Mesenchymal stem cell (in vitro differentiated cells and primary cell): ENCODE measurements at regions not wholly inside any gene's neighbourhood (a gene's known extent, or its start where the extent isn't known, plus 50 kb on each side); places are given as distances from the start of the nearest gene placed in this dataset.

ENCODE experiments used
- DNase-seq: peaks from one replicate; pipeline ENCODE4 v3.0.0-alpha.2; 2013
- H2AFZ ChIP-seq: one replicate; pipeline ENCODE4 v1.6.1; 2013; ENCODE audit warnings: low read depth, mild to moderate bottlenecking, control low read depth, inconsistent platforms, low read length, moderate library complexity
- H2AK5ac ChIP-seq: 2 replicates; pipeline ENCODE4 v1.6.1; 2013; ENCODE audit warnings: low read length, moderate library complexity, mild to moderate bottlenecking, inconsistent platforms; ENCODE audit not compliant: severe bottlenecking
- H2BK120ac ChIP-seq: one replicate; pipeline ENCODE4 v1.6.1; 2013; ENCODE audit warnings: low read depth, mild to moderate bottlenecking, inconsistent platforms, low read length, moderate library complexity
- H2BK12ac ChIP-seq, 2 experiments: one replicate each; pipeline ENCODE4 v1.6.1; 2013; ENCODE audit warnings: inconsistent platforms in 2 of 2, low read length in 2 of 2, mild to moderate bottlenecking in 2 of 2, moderate library complexity in 2 of 2, control low read depth in 1 of 2
- H2BK15ac ChIP-seq: one replicate; pipeline ENCODE4 v1.6.1; 2013; ENCODE audit warnings: mild to moderate bottlenecking, low read depth, inconsistent platforms; ENCODE audit not compliant: poor library complexity, severe bottlenecking
- H2BK5ac ChIP-seq: 2 replicates; pipeline ENCODE4 v1.6.1; 2013; ENCODE audit warnings: low read depth, mild to moderate bottlenecking, low read length, control low read depth, inconsistent platforms; ENCODE audit not compliant: poor library complexity, severe bottlenecking
- H3K14ac ChIP-seq, 2 experiments: one replicate each; pipeline ENCODE4 v1.6.1; 2013; ENCODE audit warnings: inconsistent platforms in 2 of 2, low read length in 2 of 2, control low read depth in 1 of 2, mild to moderate bottlenecking in 1 of 2, moderate library complexity in 1 of 2
- H3K18ac ChIP-seq, 2 experiments: one replicate each; pipeline ENCODE4 v1.6.1; 2013; ENCODE audit warnings: inconsistent platforms in 2 of 2, low read length in 2 of 2, control low read depth in 1 of 2, low read depth in 1 of 2, mild to moderate bottlenecking in 1 of 2
- H3K23ac ChIP-seq, 2 experiments: one replicate each; pipeline ENCODE4 v1.6.1; 2013; ENCODE audit warnings: inconsistent platforms in 2 of 2, low read length in 2 of 2, mild to moderate bottlenecking in 2 of 2, moderate library complexity in 2 of 2, control low read depth in 1 of 2
- H3K27ac ChIP-seq: 2 replicates; pipeline ENCODE4 v1.5.1; 2013; ENCODE audit warnings: mild to moderate bottlenecking, moderate library complexity, low read length, control low read depth, inconsistent platforms; ENCODE audit not compliant: poor library complexity, severe bottlenecking
- H3K27me3 ChIP-seq, 2 experiments: 2 replicates each; pipeline versions ENCODE4 v1.6.1 to v1.7.0; 2013; ENCODE audit warnings: low read length in 2 of 2, mild to moderate bottlenecking in 2 of 2, moderate library complexity in 2 of 2, control low read depth in 1 of 2, inconsistent platforms in 1 of 2; ENCODE audit not compliant: control insufficient read depth in 1 of 2, insufficient read depth in 1 of 2
- H3K36me3 ChIP-seq, 2 experiments: 2 replicates each; pipeline versions ENCODE4 v1.6.1 to v1.7.0; 2013; ENCODE audit warnings: low read length in 2 of 2, control low read depth in 1 of 2, inconsistent platforms in 1 of 2, low read depth in 1 of 2, mild to moderate bottlenecking in 1 of 2; ENCODE audit not compliant: insufficient read depth in 2 of 2, control insufficient read depth in 1 of 2
- H3K4ac ChIP-seq, 2 experiments: one replicate each; pipeline ENCODE4 v1.6.1; 2013; ENCODE audit warnings: inconsistent platforms in 2 of 2, low read length in 2 of 2, mild to moderate bottlenecking in 2 of 2, moderate library complexity in 2 of 2, control low read depth in 1 of 2, low read depth in 1 of 2
- H3K4me1 ChIP-seq: 2 replicates; pipeline ENCODE4 v1.6.1; 2013; ENCODE audit warnings: low read depth, low read length, control low read depth; ENCODE audit not compliant: control insufficient read depth, insufficient read depth
- H3K4me2 ChIP-seq: 2 replicates; pipeline ENCODE4 v1.6.1; 2013; ENCODE audit warnings: low read length, mild to moderate bottlenecking, inconsistent platforms; ENCODE audit not compliant: poor library complexity, severe bottlenecking
- H3K4me3 ChIP-seq, 2 experiments: 2 replicates each; pipeline versions ENCODE4 v1.5.1 to v1.7.0; 2013; ENCODE audit warnings: low read length in 2 of 2, mild to moderate bottlenecking in 2 of 2, control low read depth in 1 of 2, low read depth in 1 of 2; ENCODE audit not compliant: insufficient read depth in 1 of 2
- H3K79me1 ChIP-seq: replicated peaks from 2 replicates; pipeline ENCODE4 v1.6.1; 2013; ENCODE audit warnings: mild to moderate bottlenecking, control low read depth, low read length, inconsistent platforms; ENCODE audit not compliant: poor library complexity, severe bottlenecking
- H3K9ac ChIP-seq: 2 replicates; pipeline ENCODE4 v1.7.0; 2013; ENCODE audit warnings: mild to moderate bottlenecking, low read length, moderate library complexity
- H3K9me3 ChIP-seq: 2 replicates; pipeline ENCODE4 v1.7.0; 2013; ENCODE audit warnings: mild to moderate bottlenecking, low read length; ENCODE audit not compliant: control insufficient read depth
- H4K8ac ChIP-seq: one replicate; pipeline ENCODE4 v1.6.1; 2013; ENCODE audit warnings: inconsistent platforms, mild to moderate bottlenecking, low read length, moderate library complexity
- H4K91ac ChIP-seq: one replicate; pipeline ENCODE4 v1.6.1; 2013; ENCODE audit warnings: mild to moderate bottlenecking, low read length, inconsistent platforms
- WGBS: methylation state at CpG from one replicate; pipeline ENCODE4 v1.1.7; 2013; ENCODE audit warnings: mixed read lengths; 5-methylcytosine and 5-hydroxymethylcytosine counted together

GRCh38 chr6:40044196-40044595 is 109.9 kb upstream of the MOCS1 start:
- H2BK5ac ChIP-seq = no peak overlapping the region
- H3K9me3 ChIP-seq = peaks cover 8% of the 10 kb centered on the region
- no peak overlapping the region for H3K14ac ChIP-seq
- no peak overlapping the region for H3K23ac ChIP-seq
- H2BK120ac ChIP-seq = no peak overlapping the region
- no peak overlapping the region for H3K9ac ChIP-seq
- H3K4me1 ChIP-seq = no peaks in the 10 kb centered on the region
- no peak overlapping the region for H4K8ac ChIP-seq
- no peak overlapping the region for H2AFZ ChIP-seq
- no peak overlapping the region for H2AK5ac ChIP-seq
- no peak overlapping the region for H3K4me2 ChIP-seq
- DNase-seq = no peak
- H2BK12ac ChIP-seq = no peak overlapping the region
- H3K27ac ChIP-seq = no peak overlapping the region
- H2BK15ac ChIP-seq = no peak overlapping the region
- no peaks in the 10 kb centered on the region for H3K36me3 ChIP-seq
- H4K91ac ChIP-seq = no peak overlapping the region
- 75% methylated on average over 1 of the region's 1 CpG for WGBS
- no peaks in the 10 kb centered on the region for H3K79me1 ChIP-seq
- H3K27me3 ChIP-seq = no peaks in the 10 kb centered on the region
- H3K4ac ChIP-seq = no peak overlapping the region
- no peak overlapping the region for H3K18ac ChIP-seq
- no peak overlapping the region for H3K4me3 ChIP-seq

- Histone ChIP-seq H4K91ac (no peak overlapping the region), H3K9me3 (peaks cover 8% of the 10 kb centered on the region), H3K4me3 (no peak overlapping the region), H3K4me2 (no peak overlapping the region), H2AFZ (no peak overlapping the region), H3K14ac (no peak overlapping the region), H3K23ac (no peak overlapping the region), H2BK15ac (no peak overlapping the region), H3K4ac (no peak overlapping the region), H2BK12ac (no peak overlapping the region), H2BK5ac (no peak overlapping the region), H3K36me3 (no peaks in the 10 kb centered on the region), H2BK120ac (no peak overlapping the region), H3K79me1 (no peaks in the 10 kb centered on the region), H2AK5ac (no peak overlapping the region), H3K4me1 (no peaks in the 10 kb centered on the region), H3K27ac (no peak overlapping the region), H4K8ac (no peak overlapping the region), H3K27me3 (peaks cover 0 to under 1% of the 10 kb centered on the region in 2 experiments), H3K9ac (no peak overlapping the region), H3K18ac (no peak overlapping the region)
- no peak for DNase-seq
Observed at GRCh38 chr6:40042232-40042631, 108.0 kb upstream of the MOCS1 start.

GRCh38 chr6:40039042-40039441 is 104.8 kb upstream of the MOCS1 start:
- H3K4ac ChIP-seq = no peak overlapping the region
- peaks cover 8% of the 10 kb centered on the region for H3K9me3 ChIP-seq
- H2BK120ac ChIP-seq = no peak overlapping the region
- DNase-seq = no peak
- no peak overlapping the region for H4K8ac ChIP-seq
- H3K4me2 ChIP-seq = no peak overlapping the region
- H3K4me1 ChIP-seq = no peaks in the 10 kb centered on the region
- no peak overlapping the region for H2BK15ac ChIP-seq
- H2BK5ac ChIP-seq = no peak overlapping the region
- H3K18ac ChIP-seq = no peak overlapping the region
- H2BK12ac ChIP-seq = no peak overlapping the region
- no peaks in the 10 kb centered on the region for H3K36me3 ChIP-seq
- no peak overlapping the region for H2AK5ac ChIP-seq
- H3K23ac ChIP-seq = no peak overlapping the region
- no peak overlapping the region for H2AFZ ChIP-seq
- peak overlapping the region in 1 of 2 experiments; percentile 20 for H3K14ac ChIP-seq
- H3K79me1 ChIP-seq = no peaks in the 10 kb centered on the region
- no peak overlapping the region for H3K4me3 ChIP-seq
- no peak overlapping the region for H3K9ac ChIP-seq
- WGBS = 87% methylated on average over 2 of the region's 3 CpGs
- peaks cover 0 to 2% of the 10 kb centered on the region in 2 experiments for H3K27me3 ChIP-seq
- no peak overlapping the region for H4K91ac ChIP-seq
- no peak overlapping the region for H3K27ac ChIP-seq

- Histone ChIP-seq H4K8ac (no peak overlapping the region), H3K9ac (no peak overlapping the region), H3K9me3 (peaks cover 8% of the 10 kb centered on the region), H2BK15ac (no peak overlapping the region), H3K14ac (peak overlapping the region in 1 of 2 experiments; percentile 20), H3K79me1 (no peaks in the 10 kb centered on the region), H3K4me1 (no peaks in the 10 kb centered on the region), H3K27me3 (peaks cover 0 to 2% of the 10 kb centered on the region in 2 experiments), H2AFZ (no peak overlapping the region), H3K36me3 (no peaks in the 10 kb centered on the region), H2BK5ac (no peak overlapping the region), H2AK5ac (no peak overlapping the region), H3K27ac (no peak overlapping the region), H3K4me3 (no peak overlapping the region), H3K23ac (no peak overlapping the region), H4K91ac (no peak overlapping the region), H2BK12ac (no peak overlapping the region), H3K4ac (no peak overlapping the region), H2BK120ac (no peak overlapping the region), H3K4me2 (no peak overlapping the region), H3K18ac (no peak overlapping the region)
- DNase-seq = no peak
Observed at GRCh38 chr6:40038626-40039025, 104.4 kb upstream of the MOCS1 start.
